Fibroblast of lung (primary cell): ENCODE measurements at regions not wholly inside any gene's neighbourhood (a gene's known extent, or its start where the extent isn't known, plus 50 kb on each side); places are given as distances from the start of the nearest gene placed in this dataset.

ENCODE experiments used
- DNase-seq, 2 donors: peaks; one replicate each; pipeline versions ENCODE4 v3.0.0 to v3.0.0-alpha.2; 2010; ENCODE audit warnings: low read depth in 2 of 2
- H2AFZ ChIP-seq: 2 replicates; pipeline ENCODE4 v1.5.1; 2012; ENCODE audit warnings: low read length, control low read depth, inconsistent platforms
- H3K27ac ChIP-seq: 2 replicates; pipeline ENCODE4 v1.5.1; 2011; ENCODE audit warnings: low read length, control low read depth; ENCODE audit not compliant: insufficient read depth
- H3K27me3 ChIP-seq: 2 replicates; pipeline ENCODE4 v1.5.1; 2011; ENCODE audit warnings: mild to moderate bottlenecking, low read length; ENCODE audit not compliant: control insufficient read depth, insufficient read depth
- H3K36me3 ChIP-seq: 2 replicates; pipeline ENCODE4 v1.5.1; 2011; ENCODE audit warnings: low read length; ENCODE audit not compliant: control insufficient read depth, insufficient read depth
- H3K4me1 ChIP-seq: 2 replicates; pipeline ENCODE4 v1.5.1; 2011; ENCODE audit warnings: low read length; ENCODE audit not compliant: control insufficient read depth, insufficient read depth; ENCODE audit errors: extremely low read depth
- H3K4me2 ChIP-seq: 2 replicates; pipeline ENCODE4 v1.5.1; 2011; ENCODE audit warnings: low read length, control low read depth; ENCODE audit not compliant: insufficient read depth; ENCODE audit errors: extremely low read depth
- H3K4me3 ChIP-seq, 4 experiments: fragments of 200-600 bp in 1 of 4; sonication (generic) in 1 of 4; replicated peaks in 1 of 4; 2 replicates each; pipeline ENCODE4 v1.5.1; 2011 to 2016; ENCODE audit warnings: low read length in 4 of 4, low read depth in 3 of 4, mild to moderate bottlenecking in 3 of 4, control low read depth in 2 of 4, inconsistent platforms in 1 of 4, mixed read lengths in 1 of 4; ENCODE audit not compliant: insufficient read depth in 1 of 4; ENCODE audit errors: control extremely low read depth in 1 of 4
- H3K79me2 ChIP-seq: 2 replicates; pipeline ENCODE4 v1.5.1; 2012; ENCODE audit warnings: mild to moderate bottlenecking, low read length, inconsistent platforms; ENCODE audit not compliant: control insufficient read depth, insufficient read depth
- H3K9ac ChIP-seq: 2 replicates; pipeline ENCODE4 v1.5.1; 2011; ENCODE audit warnings: mild to moderate bottlenecking, low read length, control low read depth; ENCODE audit not compliant: insufficient read depth
- H3K9me3 ChIP-seq: 2 replicates; pipeline ENCODE4 v1.5.1; 2012; ENCODE audit warnings: low read depth, low read length; ENCODE audit not compliant: control insufficient read depth, insufficient read depth
- H4K20me1 ChIP-seq: 2 replicates; pipeline ENCODE4 v1.5.1; 2011; ENCODE audit warnings: low read length; ENCODE audit not compliant: control insufficient read depth, insufficient read depth; ENCODE audit errors: extremely low read depth
- CTCF ChIP-seq, 2 donors: IDR thresholded peaks in 1 of 2; conservative IDR thresholded peaks in 1 of 2; 1 replicate in 1 of 2; 2 replicates in 1 of 2; pipeline ENCODE4 v1.5.1; 2011 to 2012; ENCODE audit warnings: low read length in 2 of 2, control low read depth in 1 of 2, inconsistent platforms in 1 of 2, low read depth in 1 of 2, mild to moderate bottlenecking in 1 of 2
- EZH2 ChIP-seq: IDR thresholded peaks from 2 replicates; pipeline ENCODE4 v1.5.1; 2012; ENCODE audit warnings: low read length, control low read depth, mild to moderate bottlenecking; ENCODE audit errors: missing control alignments

- Histone ChIP-seq H3K4me2 (no peak overlapping the region), H3K79me2 (no peaks in the 10 kb centered on the region), H3K27me3 (no peaks in the 10 kb centered on the region), H3K4me1 (no peaks in the 10 kb centered on the region), H3K9me3 (no peaks in the 10 kb centered on the region), H3K9ac (no peak overlapping the region), H3K27ac (no peak overlapping the region), H3K36me3 (no peaks in the 10 kb centered on the region), H2AFZ (no peak overlapping the region), H4K20me1 (no peaks in the 10 kb centered on the region), H3K4me3 (no peak overlapping the region)
- TF ChIP-seq EZH2: no peak
- no peak for TF ChIP-seq CTCF (conservative IDR thresholded peaks at IDR 0.05 in 1 of 2, IDR thresholded peaks at IDR 0.05 in 1 of 2; ENCODE audit: low read depth in 1 of 2, low read length in 2 of 2)
- DNase-seq: no peak
Observed at GRCh38 chr6:168190014-168190405, 111.0 kb upstream of the FRMD1 start.

GRCh38 chr6:168189200-168190013, 110.4 kb upstream of the FRMD1 start:
- H3K4me2 ChIP-seq: no peak overlapping the region
- H3K36me3 ChIP-seq: no peaks in the 10 kb centered on the region
- H3K27me3 ChIP-seq: no peaks in the 10 kb centered on the region
- H3K9ac ChIP-seq: no peak overlapping the region
- TF ChIP-seq CTCF (conservative IDR thresholded peaks at IDR 0.05 in 1 of 2, IDR thresholded peaks at IDR 0.05 in 1 of 2; ENCODE audit: low read depth in 1 of 2, low read length in 2 of 2) (no peak), EZH2 (no peak)
- no peaks in the 10 kb centered on the region for H3K4me1 ChIP-seq
- H3K9me3 ChIP-seq: no peaks in the 10 kb centered on the region
- H3K27ac ChIP-seq: no peak overlapping the region
- H3K4me3 ChIP-seq: no peak overlapping the region
- no peaks in the 10 kb centered on the region for H3K79me2 ChIP-seq
- H4K20me1 ChIP-seq: no peaks in the 10 kb centered on the region
- no peak for DNase-seq
- no peak overlapping the region for H2AFZ ChIP-seq

GRCh38 chr6:168188369-168189199, 109.6 kb upstream of the FRMD1 start:
- no peak for DNase-seq
- Histone ChIP-seq H3K27ac (no peak overlapping the region), H4K20me1 (no peaks in the 10 kb centered on the region), H3K4me2 (no peak overlapping the region), H3K4me1 (no peaks in the 10 kb centered on the region), H3K27me3 (no peaks in the 10 kb centered on the region), H3K79me2 (no peaks in the 10 kb centered on the region), H3K4me3 (no peak overlapping the region), H3K36me3 (no peaks in the 10 kb centered on the region), H2AFZ (no peak overlapping the region), H3K9ac (no peak overlapping the region), H3K9me3 (no peaks in the 10 kb centered on the region)
- no peak for TF ChIP-seq EZH2
- no peak for TF ChIP-seq CTCF (conservative IDR thresholded peaks at IDR 0.05 in 1 of 2, IDR thresholded peaks at IDR 0.05 in 1 of 2; ENCODE audit: low read depth in 1 of 2, low read length in 2 of 2)
